ENCODE measurements at regions not wholly inside any gene's neighbourhood (a gene's known extent, or its start where the extent isn't known, plus 50 kb on each side); places are given as distances from the start of the nearest gene placed in this dataset.

- Histone ChIP-seq H3K36me3 (no peaks in the 10 kb centered on the region), H3K27ac (no peak overlapping the region), H3K4me3 (no peak overlapping the region), H3K9me3 (no peaks in the 10 kb centered on the region), H3K27me3 (no peaks in the 10 kb centered on the region), H3K4me1 (peaks cover 0 to 9% (median 0%) of the 10 kb centered on the region in 9 donors)
- intact Hi-C loops (cut with DNase I), result no loop called here
- DNase-seq (no peak), ATAC-seq (no peak)
- no peak for TF ChIP-seq CTCF (IDR thresholded peaks at IDR 0.05)
- 29 to 69% methylated on average over 2 of the region's 2 CpGs for WGBS, 2 donors
Observed at GRCh38 chr5:112112346-112112745, 306.7 kb downstream of the EPB41L4A start.

- intact Hi-C loops (cut with DNase I), result no loop called here
- TF ChIP-seq CTCF (IDR thresholded peaks at IDR 0.05), result no peak
- no peaks in the 10 kb centered on the region for H3K9me3 ChIP-seq
- ATAC-seq, result peak in 3 of 8 donors; percentile 46 to 88 (median 61)
- 72% methylated on average over 4 of the region's 4 CpGs for WGBS, 2 donors
- H3K27ac ChIP-seq, result no peak overlapping the region
- peak in 1 of 2 donors; percentile 11 for DNase-seq
- peaks cover 0 to 9% (median 0%) of the 10 kb centered on the region in 9 donors for H3K4me1 ChIP-seq
- no peaks in the 10 kb centered on the region for H3K36me3 ChIP-seq
- H3K4me3 ChIP-seq, result no peak overlapping the region
- H3K27me3 ChIP-seq, result no peaks in the 10 kb centered on the region
Observed at GRCh38 chr5:112109331-112110007, 309.6 kb downstream of the EPB41L4A start.

GRCh38 chr5:112106878-112107277 is 312.2 kb downstream of the EPB41L4A start:
- ATAC-seq (no peak), DNase-seq (no peak)
- H3K4me3 ChIP-seq, result no peak overlapping the region
- no peak for TF ChIP-seq CTCF (IDR thresholded peaks at IDR 0.05)
- peaks cover 0 to 9% (median 0%) of the 10 kb centered on the region in 9 donors for H3K4me1 ChIP-seq
- H3K36me3 ChIP-seq, result no peaks in the 10 kb centered on the region
- no peaks in the 10 kb centered on the region for H3K9me3 ChIP-seq
- H3K27ac ChIP-seq, result no peak overlapping the region
- no peaks in the 10 kb centered on the region for H3K27me3 ChIP-seq
- intact Hi-C loops (cut with DNase I), result no loop called here
- WGBS, 2 donors, result 57 to 59% methylated on average over 2 of the region's 2 CpGs

GRCh38 chr5:112097768-112098167 is 321.3 kb downstream of the EPB41L4A start:
- H3K4me3 ChIP-seq, result peak overlapping the region in 1 of 10 donors; percentile 0
- 64 to 89% methylated on average over 6 of the region's 6 CpGs for WGBS, 2 donors
- intact Hi-C loops (cut with DNase I), result no loop called here

More at GRCh38 chr5:112097768-112098167, 321.3 kb downstream of the EPB41L4A start:
- Histone ChIP-seq H3K27ac (no peak overlapping the region), H3K9me3 (peaks cover 0 to 15% (median 1%) of the 10 kb centered on the region in 11 donors), H3K4me1 (no peaks in the 10 kb centered on the region), H3K27me3 (no peaks in the 10 kb centered on the region), H3K36me3 (no peaks in the 10 kb centered on the region)
- TF ChIP-seq CTCF (IDR thresholded peaks at IDR 0.05), result no peak
- ATAC-seq (no peak), DNase-seq (no peak)

All from heart right ventricle (tissue), 16 donors.